ENCODE measurements at regions not wholly inside any gene's neighbourhood (a gene's known extent, or its start where the extent isn't known, plus 50 kb on each side); places are given as distances from the start of the nearest gene placed in this dataset.

DNA sequence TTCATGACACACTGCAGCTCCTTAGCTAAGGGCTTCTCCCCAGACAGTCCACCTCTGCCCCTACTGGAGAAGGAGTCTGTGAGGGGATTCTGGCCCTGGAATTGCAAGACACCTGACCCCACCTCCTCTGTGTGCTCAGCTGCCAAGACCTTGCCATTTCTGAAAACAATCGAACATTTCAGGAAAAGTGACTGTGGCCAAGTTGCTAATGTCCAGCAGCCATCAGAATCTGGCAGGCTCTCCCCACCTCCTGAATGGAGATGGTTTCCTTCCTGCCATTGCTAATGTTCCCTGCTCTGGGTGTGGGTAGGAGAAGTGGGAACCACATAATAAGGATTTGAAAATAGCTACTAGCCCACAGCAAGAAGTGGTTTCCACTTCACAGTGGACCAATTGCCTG, 127.2 kb upstream of the ALX4 start:
- TF ChIP-seq, protein P1, sequence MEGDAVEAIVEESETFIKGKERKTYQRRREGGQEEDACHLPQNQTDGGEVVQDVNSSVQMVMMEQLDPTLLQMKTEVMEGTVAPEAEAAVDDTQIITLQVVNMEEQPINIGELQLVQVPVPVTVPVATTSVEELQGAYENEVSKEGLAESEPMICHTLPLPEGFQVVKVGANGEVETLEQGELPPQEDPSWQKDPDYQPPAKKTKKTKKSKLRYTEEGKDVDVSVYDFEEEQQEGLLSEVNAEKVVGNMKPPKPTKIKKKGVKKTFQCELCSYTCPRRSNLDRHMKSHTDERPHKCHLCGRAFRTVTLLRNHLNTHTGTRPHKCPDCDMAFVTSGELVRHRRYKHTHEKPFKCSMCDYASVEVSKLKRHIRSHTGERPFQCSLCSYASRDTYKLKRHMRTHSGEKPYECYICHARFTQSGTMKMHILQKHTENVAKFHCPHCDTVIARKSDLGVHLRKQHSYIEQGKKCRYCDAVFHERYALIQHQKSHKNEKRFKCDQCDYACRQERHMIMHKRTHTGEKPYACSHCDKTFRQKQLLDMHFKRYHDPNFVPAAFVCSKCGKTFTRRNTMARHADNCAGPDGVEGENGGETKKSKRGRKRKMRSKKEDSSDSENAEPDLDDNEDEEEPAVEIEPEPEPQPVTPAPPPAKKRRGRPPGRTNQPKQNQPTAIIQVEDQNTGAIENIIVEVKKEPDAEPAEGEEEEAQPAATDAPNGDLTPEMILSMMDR (IDR thresholded peaks at IDR 0.05; ENCODE audit: low read depth, low read length) = no peak
- TF ChIP-seq EZH2phosphoT487 (IDR thresholded peaks at IDR 0.05; ENCODE audit: low read depth) = no peak

All from OCI-LY3 (cell line).